Mononuclear cell (primary cell): ENCODE measurements at regions not wholly inside any gene's neighbourhood (a gene's known extent, or its start where the extent isn't known, plus 50 kb on each side); places are given as distances from the start of the nearest gene placed in this dataset.

Source experiments
- H3K27me3 ChIP-seq: 2 replicates; pipeline ENCODE4 v1.6.0; 2011; ENCODE audit warnings: low read length, control low read depth; ENCODE audit not compliant: insufficient read depth
- H3K4me1 ChIP-seq: 2 replicates; pipeline ENCODE4 v1.5.1; 2011; ENCODE audit warnings: mild to moderate bottlenecking, low read length, control low read depth; ENCODE audit not compliant: insufficient read depth
- H3K4me3 ChIP-seq: 2 replicates; pipeline ENCODE4 v1.5.1; 2011; ENCODE audit warnings: mild to moderate bottlenecking, low read length, moderate library complexity
- H3K9me3 ChIP-seq: 2 replicates; pipeline ENCODE4 v1.5.1; 2011; ENCODE audit warnings: low read depth, mild to moderate bottlenecking, control low read depth, low read length

DNA sequence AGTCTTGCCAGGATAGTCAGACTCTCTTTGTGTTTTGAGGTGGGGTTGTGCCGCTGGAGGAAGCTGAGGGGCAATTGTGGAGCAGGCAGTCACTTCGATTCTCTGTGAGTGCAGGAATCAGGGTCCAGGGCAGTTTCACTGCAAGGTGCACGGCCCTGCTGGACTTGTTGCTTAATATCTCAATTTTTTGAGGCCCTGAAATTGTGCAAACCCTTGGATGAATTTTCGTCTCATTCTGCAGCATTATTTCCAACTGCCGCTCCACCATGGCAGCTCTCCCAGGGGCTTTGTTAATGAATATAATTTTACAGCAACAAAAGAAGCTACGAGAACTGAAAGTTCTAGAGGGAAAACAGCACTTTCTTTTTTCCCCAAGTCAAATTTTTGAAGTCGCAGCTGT, 531.9 kb downstream of the QKI start:
- Histone ChIP-seq H3K4me3 (no peak overlapping the region), H3K27me3 (peaks cover 13% of the 10 kb centered on the region), H3K4me1 (no peaks in the 10 kb centered on the region), H3K9me3 (no peaks in the 10 kb centered on the region)

DNA sequence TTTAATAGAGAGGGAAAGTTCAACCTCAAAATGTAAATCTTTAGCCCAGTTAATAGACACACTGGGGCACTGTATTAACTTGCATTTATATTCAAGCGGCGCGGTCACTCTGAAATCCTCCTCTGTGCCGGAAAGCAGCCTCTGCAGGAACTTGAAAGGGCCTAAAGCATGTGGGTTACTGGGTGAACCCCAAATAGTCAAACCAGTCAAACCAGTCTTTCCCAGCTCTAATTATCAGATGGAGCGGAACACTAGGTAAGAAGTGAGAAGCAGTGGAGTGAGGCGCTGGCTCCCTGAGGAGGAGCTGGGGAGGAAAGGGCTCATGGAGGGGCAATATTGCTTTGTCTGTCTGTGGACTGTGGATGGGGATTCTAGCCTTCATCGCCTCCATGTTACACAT, 531.3 kb downstream of the QKI start:
- Histone ChIP-seq H3K4me1 (no peaks in the 10 kb centered on the region), H3K4me3 (no peak overlapping the region), H3K27me3 (peaks cover 14% of the 10 kb centered on the region), H3K9me3 (no peaks in the 10 kb centered on the region)

DNA sequence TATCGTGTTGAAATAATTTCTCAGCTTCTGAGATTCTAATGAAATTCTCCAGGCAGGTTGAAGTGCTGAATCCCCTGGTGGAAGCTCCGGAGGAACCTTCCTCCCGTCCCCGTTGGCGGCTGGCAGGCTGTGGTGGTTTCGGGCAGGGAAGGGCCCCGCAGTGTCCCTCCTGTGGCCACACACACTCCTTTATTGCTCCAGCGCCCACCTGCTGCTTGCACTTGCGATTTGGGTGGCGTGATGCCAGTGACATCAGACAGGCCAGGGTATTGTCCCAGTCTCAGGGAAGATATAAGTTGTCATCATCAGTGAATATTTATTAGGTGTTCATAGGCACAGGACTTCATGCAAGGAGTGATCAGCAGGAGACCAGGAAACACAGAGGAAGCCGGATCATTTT, 530.4 kb downstream of the QKI start:
- Histone ChIP-seq H3K27me3 (peaks cover 14% of the 10 kb centered on the region), H3K9me3 (no peaks in the 10 kb centered on the region), H3K4me1 (no peaks in the 10 kb centered on the region), H3K4me3 (no peak overlapping the region)

DNA sequence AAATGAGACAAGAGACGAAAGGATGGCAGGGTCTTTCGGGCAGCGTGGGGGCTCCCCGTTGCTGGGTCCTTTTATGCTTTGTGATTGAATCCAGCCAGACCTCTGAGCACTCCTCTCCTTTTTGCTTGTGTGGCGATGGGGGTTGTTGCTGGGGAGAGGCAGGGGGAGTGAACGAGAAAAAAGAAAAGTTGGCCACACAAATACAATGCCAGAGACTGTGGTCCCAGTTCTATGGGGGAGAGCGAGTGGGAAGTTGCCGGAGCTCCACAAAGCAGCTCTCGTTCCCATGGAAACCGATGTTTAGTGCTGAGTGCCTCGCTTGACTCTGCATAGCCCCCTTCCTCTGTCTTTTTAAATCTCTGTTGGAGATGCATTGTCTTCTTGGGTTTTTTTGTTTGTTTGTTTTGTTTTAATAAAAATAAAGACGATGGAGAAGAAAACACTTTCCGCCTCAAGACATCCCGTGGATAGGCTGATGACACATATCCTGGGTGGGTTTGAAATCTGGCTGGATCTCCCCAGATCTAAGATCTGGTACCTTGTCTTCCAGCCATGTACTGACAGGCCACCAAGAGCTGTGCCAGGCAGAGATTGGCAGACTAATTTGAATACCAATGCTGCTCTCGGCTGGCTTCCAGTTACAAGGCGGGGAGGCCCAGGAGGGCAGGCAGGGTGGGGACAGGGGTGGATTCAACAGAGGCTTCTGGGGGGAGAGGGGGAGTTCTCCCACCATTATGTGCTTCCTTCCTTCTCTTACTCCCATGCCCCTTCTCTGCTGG, 529.3 kb downstream of the QKI start:
- H3K4me1 ChIP-seq = no peaks in the 10 kb centered on the region
- H3K27me3 ChIP-seq = peaks cover 14% of the 10 kb centered on the region
- H3K4me3 ChIP-seq = no peak overlapping the region
- H3K9me3 ChIP-seq = no peaks in the 10 kb centered on the region

DNA sequence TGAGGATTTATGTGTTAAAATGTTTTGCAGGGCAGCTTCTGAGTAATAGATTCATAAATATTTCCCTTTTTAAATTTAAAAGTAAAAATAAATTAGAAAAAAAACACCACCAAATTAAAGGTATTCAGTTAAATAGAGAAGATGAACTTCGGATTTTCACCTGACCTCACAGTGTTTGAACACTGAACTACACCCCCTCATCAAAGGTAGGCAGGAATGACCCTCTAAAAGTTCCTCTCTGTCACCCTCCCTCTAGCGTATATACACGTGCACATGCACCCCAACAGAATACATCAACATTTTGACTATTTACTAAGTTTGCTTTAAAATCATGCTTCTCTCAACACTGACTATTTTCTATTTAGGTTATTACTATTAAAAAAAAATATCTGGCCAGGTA, 528.3 kb downstream of the QKI start:
- no peak overlapping the region for H3K4me3 ChIP-seq
- no peaks in the 10 kb centered on the region for H3K9me3 ChIP-seq
- no peaks in the 10 kb centered on the region for H3K4me1 ChIP-seq
- peaks cover 14% of the 10 kb centered on the region for H3K27me3 ChIP-seq

DNA sequence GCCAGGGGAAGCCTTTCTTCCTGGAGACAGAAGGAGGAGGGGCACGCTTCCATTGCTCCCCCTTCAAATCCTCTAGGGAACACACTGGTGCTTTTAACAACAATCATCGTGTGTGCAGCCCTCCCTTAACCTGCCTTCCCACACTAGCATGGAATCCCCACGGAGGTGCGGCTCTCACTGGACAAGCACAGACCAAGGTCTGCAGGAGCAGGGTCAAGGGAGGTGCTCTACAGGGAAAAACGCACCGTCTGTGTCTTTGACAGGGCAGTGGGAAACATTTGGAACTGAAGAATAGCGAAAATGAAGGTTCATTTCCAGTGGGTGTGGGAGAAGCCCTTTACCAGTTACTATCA, 527.1 kb downstream of the QKI start:
- Histone ChIP-seq H3K27me3 (peaks cover 18% of the 10 kb centered on the region), H3K4me1 (no peaks in the 10 kb centered on the region), H3K9me3 (no peaks in the 10 kb centered on the region), H3K4me3 (no peak overlapping the region)

DNA sequence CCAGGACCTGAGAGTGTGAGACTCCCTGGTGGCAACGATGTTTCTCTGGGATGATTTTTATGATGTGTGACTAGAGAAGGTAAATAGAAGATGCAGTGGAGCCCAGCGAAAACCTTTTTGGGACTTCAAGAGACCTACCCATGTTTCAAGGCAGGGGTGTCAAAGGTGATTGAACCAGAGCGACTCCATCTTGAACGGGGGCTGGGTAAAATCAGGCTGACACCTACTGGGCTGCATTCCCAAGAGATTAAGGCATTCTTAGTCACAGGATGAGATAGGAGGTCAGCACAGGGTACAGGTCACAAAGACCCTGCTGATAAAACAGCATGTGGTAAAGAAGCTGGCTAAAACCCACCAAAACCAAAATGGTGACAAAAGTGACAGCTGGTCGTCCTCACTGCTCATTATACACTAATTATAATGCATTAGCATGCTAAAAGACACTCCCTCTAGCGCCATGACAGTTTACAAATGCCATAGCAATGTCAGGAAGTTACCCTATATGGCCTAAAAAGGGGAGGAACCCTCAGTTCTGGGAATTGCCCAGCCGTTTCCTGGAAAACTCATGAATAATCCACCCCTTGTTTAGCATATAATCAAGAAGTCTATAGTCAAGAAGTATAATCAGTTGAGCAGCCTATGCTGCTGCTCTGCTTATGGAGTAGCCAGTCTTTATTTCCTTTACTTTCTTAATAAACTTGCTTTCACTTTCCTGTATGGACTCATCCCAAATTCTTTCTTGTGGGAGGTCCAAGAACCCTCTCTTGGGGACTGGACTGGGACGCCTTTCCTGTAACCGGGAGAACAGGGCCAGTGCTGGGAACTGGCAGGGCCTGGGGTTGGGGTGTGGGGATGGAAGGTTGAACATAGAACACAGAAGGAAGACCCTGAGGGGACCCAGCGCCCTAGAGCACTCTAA, 526.4 kb downstream of the QKI start:
- Histone ChIP-seq H3K27me3 (peaks cover 18% of the 10 kb centered on the region), H3K4me1 (no peaks in the 10 kb centered on the region), H3K9me3 (no peaks in the 10 kb centered on the region), H3K4me3 (no peak overlapping the region)

DNA sequence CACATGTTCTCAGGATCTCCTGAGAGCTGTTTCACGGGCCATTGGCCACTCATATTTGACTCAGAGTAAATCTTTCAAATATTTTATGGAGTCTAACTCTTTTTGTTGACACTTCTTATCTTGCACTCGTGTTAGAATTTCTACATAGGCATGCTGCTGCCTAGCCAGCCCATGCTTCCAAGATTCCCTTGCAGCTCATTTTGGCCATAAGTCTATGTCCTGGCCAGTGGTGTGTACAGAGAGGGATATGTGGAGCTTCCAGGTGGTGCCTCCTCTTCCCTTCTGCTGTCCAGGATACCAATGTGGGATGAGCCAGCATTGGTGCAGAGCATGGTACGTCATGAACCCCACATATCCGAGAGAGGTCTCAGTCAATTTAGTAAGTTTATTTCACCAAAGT, 522.6 kb downstream of the QKI start:
- Histone ChIP-seq H3K4me1 (no peaks in the 10 kb centered on the region), H3K4me3 (no peak overlapping the region), H3K27me3 (peaks cover 10% of the 10 kb centered on the region), H3K9me3 (no peaks in the 10 kb centered on the region)

DNA sequence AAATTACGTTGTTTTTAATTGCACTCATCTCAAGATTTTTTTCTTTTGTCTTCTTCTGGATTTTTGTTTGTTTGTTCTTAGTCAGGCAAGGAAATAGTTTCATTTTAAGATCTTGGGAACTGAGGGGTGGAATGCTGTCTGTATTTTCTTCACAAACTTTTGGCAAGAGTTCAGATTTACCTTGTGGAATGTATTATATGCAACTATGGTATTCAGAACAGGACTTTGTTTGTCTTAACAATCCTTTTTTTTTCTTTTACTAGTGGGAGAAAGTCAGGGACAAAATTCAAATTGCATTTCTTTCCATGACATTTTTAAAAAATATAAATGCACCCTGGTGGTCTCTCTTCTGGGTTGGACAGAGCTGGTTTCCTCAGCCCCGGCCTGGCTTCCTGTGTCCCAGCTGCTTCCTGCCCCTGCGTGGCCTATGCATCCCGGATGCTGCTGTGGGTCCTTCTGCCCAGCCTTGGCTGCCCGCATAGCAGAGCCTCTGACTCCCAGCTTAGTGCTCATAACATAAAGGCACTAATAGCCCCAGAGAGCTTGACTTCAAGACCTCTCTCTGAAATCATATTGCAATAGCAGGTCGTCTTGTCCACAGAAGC, 520.7 kb downstream of the QKI start:
- no peaks in the 10 kb centered on the region for H3K4me1 ChIP-seq
- H3K27me3 ChIP-seq = peaks cover 6% of the 10 kb centered on the region
- H3K4me3 ChIP-seq = no peak overlapping the region
- H3K9me3 ChIP-seq = no peaks in the 10 kb centered on the region

DNA sequence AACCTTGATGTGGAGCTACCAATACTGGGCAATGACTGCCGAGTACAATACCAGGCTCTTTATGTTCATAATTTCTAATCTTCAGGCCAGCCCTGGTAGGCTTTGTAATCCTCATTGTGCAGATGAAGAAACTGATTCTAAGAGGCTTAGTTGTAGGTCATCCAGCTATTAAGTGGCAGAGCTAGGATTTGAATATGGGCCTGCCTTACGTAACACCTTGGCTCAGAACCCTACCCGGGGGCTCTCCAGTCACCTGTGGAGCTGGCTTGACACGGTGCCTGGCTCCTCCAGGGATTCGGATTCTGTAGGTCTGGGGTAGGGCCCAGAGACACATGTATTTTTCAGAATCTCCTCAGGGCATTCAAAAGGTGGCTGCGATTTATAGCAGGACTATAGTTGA, 515.5 kb downstream of the QKI start:
- Histone ChIP-seq H3K4me1 (no peaks in the 10 kb centered on the region), H3K27me3 (peaks cover 3% of the 10 kb centered on the region), H3K9me3 (no peaks in the 10 kb centered on the region), H3K4me3 (no peak overlapping the region)

DNA sequence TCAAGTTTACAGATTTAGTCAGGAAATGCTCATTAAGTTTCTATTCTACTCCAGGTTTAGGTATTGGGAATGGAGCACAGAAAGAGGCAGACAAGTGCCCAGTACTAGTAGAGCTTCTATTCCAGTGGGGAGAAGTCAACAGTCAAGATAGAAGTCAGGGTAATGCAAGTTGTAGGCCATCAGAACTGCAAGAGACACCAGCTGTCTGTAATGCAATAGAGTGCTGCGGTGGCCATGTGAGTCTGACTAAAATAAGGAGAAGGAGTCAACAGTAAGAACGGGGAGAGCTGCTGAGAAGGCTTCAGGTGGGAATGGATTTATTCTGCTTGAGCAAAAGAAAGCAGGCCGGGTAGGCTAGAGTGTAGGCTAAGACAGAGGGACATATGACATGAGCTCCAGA, 515.0 kb downstream of the QKI start:
- Histone ChIP-seq H3K27me3 (peaks cover 3% of the 10 kb centered on the region), H3K4me1 (no peaks in the 10 kb centered on the region), H3K4me3 (no peak overlapping the region), H3K9me3 (no peaks in the 10 kb centered on the region)

DNA sequence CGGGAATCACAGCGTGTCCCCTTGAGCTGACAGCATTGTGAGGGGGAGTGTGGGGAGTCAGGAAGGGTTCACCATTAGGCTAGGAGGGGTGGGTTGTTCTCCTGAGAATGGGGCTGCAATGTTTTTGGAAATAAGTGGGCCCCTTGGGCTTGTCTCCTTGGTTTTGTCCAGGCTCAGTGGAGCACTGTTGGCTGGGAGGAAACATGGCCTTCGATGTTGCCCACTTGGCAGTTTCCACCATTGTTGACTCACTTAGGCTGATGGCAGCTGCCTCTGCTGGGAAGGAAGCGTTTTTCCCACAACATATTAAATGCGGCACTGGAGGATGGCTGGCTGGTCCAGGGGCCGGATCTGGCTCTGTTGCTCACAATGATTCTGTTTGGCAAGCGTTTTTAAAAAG, 512.1 kb downstream of the QKI start:
- Histone ChIP-seq H3K9me3 (no peaks in the 10 kb centered on the region), H3K27me3 (peaks cover 2% of the 10 kb centered on the region), H3K4me3 (no peak overlapping the region), H3K4me1 (no peaks in the 10 kb centered on the region)

DNA sequence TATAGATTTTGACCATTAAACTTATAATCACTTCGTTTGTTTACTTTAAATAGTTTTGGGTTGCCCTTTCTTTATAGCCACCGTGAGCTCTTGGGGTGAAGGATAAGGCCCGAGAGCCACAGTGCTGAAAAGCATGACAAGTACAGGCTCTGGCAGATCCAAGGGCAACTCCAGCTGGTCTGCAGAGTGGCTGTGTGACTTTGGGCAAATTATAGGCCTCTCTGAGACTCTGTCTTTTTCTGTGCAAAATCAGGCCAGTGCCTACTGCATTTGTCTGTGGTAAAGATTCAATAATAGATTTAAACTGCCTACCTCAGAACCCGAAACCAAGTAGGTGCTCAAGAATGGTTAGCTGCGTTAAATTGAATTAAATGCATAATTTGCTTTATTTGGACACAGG, 511.3 kb downstream of the QKI start:
- H3K9me3 ChIP-seq = no peaks in the 10 kb centered on the region
- H3K27me3 ChIP-seq = no peaks in the 10 kb centered on the region
- H3K4me3 ChIP-seq = no peak overlapping the region
- no peaks in the 10 kb centered on the region for H3K4me1 ChIP-seq

DNA sequence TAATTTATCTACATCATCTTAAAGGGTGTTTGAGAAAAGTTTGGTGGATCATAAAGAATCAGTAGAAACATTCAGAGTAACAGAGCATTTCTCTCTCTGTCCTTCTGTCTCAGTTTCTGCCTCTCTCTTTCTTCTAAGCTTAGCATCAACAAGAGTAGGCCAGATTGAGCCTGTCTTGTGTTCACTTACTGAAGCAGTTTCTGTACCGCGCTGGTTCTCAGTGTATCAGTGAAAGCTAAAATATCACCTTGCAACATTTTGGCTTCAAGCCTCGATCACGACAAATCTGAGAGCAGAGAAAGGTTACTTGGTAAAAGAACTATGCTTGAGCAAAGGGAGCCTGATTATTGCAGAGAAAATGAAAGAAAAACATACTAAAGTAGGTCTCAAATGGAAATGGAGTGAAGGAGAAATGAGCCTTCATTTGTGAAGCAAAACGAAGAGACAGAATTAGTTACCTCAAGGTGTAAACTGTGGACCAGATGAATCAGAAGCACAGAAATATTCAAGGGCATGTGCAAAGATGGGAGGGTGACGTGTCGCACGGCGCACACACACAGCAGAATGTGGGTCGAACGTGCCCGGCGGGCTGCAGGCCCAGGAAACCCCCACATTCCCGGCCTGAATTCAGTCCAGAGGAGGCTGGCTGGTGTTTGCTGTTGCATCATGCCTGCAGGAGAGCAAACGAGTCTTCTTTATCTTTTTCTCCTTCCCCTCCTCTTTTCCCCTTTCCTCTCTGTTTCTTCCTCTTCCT, 509.3 kb downstream of the QKI start:
- Histone ChIP-seq H3K27me3 (no peaks in the 10 kb centered on the region), H3K9me3 (no peaks in the 10 kb centered on the region), H3K4me3 (no peak overlapping the region)

DNA sequence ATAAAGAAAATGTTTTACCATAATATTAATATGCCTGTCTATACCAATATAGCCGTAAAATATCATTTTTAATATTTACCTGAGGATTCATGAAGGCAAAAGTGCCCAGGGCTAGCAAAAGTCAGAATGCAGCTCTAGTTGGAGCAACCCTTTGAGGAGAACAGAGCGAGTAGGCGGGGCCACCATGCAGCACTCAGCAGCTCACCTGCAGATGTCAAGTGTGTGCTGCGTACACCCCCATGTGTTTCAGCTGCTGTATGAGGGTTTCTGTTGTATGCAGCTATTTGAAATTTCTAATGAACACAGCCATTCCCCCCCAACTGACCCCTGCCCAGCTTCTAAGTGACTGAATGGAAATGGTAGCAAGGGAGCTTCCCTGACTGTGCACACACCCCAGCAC, 508.0 kb downstream of the QKI start:
- Histone ChIP-seq H3K4me1 (no peaks in the 10 kb centered on the region), H3K27me3 (no peaks in the 10 kb centered on the region), H3K4me3 (no peak overlapping the region), H3K9me3 (no peaks in the 10 kb centered on the region)

More for the DNA sequence above, 509.3 kb downstream of the QKI start:
- H3K4me1 ChIP-seq = no peaks in the 10 kb centered on the region
